ENCODE measurements at regions not wholly inside any gene's neighbourhood (a gene's known extent, or its start where the extent isn't known, plus 50 kb on each side); places are given as distances from the start of the nearest gene placed in this dataset.

DNA sequence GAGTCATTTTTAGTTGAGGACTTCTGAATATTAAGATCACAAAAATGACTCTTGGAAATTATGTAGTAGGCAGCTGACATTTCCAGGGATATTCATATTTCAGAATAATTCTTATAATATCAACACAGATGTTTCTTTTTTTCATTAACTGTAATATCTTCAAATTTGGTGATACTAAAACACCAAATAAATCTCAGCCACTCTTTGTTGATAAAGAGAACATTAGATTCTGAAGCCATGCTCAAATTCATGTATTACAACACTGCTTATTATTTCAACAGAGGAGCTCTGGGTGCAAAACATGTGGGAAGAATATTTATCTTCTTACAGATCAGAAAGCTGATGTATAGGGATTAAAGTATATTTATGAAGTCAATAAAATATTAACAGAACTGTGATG, 355.4 kb downstream of the CRPPA start:
- TF ChIP-seq, protein P1, sequence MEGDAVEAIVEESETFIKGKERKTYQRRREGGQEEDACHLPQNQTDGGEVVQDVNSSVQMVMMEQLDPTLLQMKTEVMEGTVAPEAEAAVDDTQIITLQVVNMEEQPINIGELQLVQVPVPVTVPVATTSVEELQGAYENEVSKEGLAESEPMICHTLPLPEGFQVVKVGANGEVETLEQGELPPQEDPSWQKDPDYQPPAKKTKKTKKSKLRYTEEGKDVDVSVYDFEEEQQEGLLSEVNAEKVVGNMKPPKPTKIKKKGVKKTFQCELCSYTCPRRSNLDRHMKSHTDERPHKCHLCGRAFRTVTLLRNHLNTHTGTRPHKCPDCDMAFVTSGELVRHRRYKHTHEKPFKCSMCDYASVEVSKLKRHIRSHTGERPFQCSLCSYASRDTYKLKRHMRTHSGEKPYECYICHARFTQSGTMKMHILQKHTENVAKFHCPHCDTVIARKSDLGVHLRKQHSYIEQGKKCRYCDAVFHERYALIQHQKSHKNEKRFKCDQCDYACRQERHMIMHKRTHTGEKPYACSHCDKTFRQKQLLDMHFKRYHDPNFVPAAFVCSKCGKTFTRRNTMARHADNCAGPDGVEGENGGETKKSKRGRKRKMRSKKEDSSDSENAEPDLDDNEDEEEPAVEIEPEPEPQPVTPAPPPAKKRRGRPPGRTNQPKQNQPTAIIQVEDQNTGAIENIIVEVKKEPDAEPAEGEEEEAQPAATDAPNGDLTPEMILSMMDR (IDR thresholded peaks at IDR 0.05) = no peak
- no peak for TF ChIP-seq POLR2A (IDR thresholded peaks at IDR 0.05)
